Stimulated activated CD8-positive, alpha-beta memory T cell treated with anti-CD3 and anti-CD28 coated beads, Interleukin-4, amount 100 ng/mL, for 4 hours (primary cell): ENCODE measurements at regions not wholly inside any gene's neighbourhood (a gene's known extent, or its start where the extent isn't known, plus 50 kb on each side); places are given as distances from the start of the nearest gene placed in this dataset.

Source experiments
- DNase-seq, 2 donors: peaks; one replicate each; pipeline ENCODE4 v3.0.0-alpha.2; 2020; ENCODE audit warnings: low read depth in 2 of 2, low spot score in 1 of 2

DNA sequence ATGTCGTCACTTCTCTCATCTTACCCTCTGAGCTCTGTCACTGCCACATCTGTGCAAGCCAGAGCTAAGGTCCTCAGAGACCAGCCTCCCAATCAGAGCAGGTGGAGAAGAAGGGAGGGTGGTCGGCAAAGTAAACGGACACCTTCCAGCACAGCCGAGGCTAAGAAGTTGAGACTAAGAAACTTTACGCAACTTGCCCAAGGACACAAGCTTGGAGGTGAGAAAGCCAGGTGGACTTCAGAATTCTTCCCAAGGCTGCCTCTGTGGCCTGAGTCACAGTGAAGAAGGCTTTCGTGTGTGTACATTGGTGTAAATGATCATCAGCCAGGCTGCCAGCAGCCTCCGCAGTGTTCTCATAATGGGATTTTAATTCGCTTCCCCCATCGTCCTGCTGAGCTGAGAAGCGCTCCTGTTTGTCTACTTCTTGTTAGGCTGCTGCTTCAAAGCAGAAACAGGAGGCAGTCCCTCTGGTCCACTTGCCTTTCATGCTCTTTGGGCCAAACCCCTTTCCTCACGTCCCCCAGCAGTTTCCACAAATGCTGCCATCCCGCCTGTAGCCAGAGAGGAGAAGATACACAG, 125.0 kb upstream of the RPL38 start:
- no peak for DNase-seq

DNA sequence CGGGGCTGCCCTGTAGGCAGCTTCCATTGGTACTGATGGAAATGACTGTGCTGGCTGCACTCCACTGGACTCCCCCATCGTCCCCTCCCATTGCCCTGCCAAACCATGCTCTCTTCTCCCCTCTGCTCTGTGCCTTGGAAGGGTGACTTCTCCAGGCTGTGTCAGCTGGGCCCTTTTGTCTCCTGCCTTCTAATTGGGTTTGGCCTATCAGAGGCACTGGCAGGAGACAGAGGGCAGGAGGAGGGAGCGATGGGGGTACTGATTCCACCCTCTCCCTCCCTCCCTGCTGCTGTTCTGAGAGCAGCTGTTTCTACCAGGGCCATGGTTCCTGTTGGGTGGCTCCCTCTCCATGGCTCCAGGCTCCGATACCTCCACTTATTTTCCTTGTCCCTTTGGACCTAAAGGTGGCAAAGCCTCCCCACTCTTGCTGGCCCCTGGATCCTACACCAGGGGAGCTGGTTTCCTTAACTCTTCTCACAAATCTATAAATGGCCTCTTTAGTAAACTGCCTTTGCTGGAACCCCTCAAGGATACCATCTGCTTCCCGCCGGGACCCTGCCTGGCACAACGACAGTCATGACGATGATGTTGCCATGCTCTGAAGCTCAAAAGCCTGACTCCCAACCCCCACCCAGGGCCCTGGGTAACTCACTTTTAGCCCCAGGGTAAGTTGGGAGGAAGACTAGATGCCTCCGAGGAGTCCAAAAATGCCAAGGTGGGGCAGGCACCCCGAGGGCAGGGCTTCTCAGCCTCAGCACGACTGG, 123.8 kb upstream of the RPL38 start:
- DNase-seq = no peak

DNA sequence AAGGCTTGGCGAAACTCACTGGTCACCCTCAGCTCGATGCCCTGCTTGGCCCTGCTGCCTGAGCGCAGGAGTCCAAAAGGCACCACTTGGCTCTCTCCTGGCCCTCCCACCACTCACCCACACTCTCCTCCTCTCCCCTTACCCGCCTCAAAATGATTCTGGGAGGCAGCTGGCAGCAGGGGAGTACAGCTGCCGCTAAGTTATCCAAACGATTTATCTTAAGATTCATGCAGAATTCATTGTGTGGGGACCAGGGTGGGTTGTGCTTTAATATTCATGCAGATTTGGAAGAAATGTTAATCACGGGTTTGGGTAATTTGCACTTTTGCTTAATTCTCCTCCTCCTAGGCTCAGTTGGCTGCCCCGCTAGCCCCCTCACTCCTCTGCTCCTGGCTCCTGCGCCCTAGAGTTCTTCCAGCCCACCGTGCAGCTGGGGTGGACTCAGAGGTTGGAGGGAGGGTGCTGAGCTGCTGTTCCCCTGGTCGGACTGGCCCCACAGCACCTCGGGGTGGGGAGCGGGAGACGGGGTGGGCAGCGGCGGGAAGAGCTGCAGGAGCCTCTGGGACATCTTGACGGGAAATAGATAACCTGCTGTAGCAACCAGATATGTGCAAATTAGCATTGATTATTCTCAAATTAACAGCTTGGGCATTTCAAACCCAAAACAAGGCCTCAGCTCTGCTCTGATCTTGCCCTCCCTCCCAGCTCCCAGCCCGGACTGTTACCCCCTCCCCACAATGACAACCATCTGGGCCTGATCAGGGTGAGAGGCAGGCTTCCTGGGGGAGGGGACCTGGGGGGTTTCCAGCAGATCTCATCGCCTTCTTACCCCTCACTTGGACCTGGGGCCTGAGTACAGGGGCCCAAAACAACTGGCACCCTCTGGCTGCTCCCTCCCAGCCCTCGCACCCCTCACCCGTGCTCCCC, 122.6 kb upstream of the RPL38 start:
- DNase-seq = no peak

GRCh38 chr17:74082886-74083285, 120.6 kb upstream of the RPL38 start:
- no peak for DNase-seq

GRCh38 chr17:74083321-74083720, 120.2 kb upstream of the RPL38 start:
- no peak for DNase-seq

GRCh38 chr17:74085434-74085833, 118.0 kb upstream of the RPL38 start:
- no peak for DNase-seq

GRCh38 chr17:74087002-74087585, 116.4 kb upstream of the RPL38 start:
- no peak for DNase-seq

- DNase-seq = no peak
Measured at GRCh38 chr17:74088285-74088933, 115.1 kb upstream of the RPL38 start.

DNA sequence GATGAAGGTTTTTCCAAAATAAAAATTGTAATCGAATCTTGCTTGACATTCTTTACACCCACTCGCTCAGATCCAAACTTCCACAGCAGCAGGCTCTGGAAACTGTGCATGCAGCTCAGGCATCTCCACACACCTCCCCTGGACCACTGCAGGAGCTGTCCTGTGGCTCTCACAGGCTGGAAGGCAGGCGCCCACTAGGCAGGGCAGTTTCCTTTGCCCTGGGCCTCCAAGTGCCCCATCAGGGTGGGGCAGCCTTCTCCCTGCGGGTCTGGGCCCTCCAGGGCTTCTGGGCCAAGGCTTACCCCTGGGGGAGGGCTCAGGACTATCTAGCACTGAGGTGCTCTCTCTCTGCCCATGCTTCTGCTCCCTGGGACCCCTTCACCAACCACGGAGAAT, 114.5 kb upstream of the RPL38 start:
- DNase-seq = no peak

DNA sequence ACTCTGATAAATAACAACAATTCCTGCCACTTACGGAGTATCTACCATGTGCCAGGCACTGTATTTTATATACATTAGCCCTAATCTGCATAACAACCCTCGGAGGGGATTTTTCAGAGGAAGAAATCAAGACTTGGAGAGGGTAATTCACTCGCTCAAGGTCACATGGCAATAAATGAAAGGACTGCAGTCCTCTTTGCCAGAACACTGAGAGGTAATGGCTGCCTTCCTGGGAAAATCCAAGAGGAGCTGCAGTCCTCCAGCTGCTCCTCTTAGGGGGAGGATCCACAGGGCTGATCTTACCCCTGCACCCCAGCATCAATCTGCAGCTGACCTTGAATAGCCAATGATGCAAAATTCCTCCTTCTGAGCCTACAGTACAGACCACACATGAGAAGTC, 114.1 kb upstream of the RPL38 start:
- no peak for DNase-seq

DNA sequence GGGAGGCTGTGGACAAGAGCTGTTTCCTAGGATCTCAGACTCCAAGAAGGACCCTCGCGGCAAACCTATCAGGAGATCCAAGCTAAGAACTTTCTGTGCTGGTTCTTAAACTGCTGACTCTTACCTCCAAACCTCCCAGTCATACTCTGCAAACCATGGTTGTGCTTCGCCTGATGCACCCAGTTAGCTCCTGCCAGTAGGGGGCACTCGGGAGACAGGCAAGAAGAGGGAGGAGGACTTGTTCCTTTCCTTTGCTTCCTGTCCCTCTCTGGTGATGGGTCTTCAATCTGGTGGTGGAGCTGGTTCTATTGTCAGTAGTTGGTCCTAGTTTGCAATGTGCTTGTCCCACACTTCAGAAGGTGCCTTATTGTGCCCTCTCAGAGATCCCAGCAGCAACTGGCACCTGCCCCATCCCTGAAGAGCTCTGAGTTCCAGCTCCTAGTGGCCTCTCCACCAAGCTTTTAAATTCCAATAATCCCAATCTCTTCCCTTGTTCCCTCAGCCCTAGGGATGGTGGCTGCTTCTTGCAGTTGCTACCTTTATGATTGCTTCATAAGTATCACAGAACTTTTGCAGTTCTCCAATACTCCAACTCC, 113.5 kb upstream of the RPL38 start:
- no peak for DNase-seq

GRCh38 chr17:74094651-74095050, 108.8 kb upstream of the RPL38 start:
- DNase-seq = no peak

DNA sequence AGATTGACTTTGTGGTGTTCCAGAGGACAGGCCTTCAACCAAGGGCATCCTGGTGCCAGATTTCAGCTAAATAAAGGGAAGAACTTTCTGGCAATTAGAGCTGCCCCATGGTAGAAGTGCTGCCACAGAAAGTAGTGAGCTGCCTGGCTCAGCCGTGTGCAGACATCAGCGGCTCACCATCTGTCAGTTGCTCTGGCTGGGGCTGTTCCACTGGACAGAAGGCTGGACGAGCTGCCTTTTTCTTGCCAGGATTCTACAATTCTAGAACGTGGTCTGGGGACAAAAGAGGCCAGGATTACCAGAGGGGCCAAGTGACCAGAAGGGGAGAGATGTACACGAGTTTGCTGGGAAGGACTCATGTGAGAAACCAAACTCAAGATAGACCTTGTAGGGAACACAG, 107.0 kb upstream of the RPL38 start:
- no peak for DNase-seq

DNA sequence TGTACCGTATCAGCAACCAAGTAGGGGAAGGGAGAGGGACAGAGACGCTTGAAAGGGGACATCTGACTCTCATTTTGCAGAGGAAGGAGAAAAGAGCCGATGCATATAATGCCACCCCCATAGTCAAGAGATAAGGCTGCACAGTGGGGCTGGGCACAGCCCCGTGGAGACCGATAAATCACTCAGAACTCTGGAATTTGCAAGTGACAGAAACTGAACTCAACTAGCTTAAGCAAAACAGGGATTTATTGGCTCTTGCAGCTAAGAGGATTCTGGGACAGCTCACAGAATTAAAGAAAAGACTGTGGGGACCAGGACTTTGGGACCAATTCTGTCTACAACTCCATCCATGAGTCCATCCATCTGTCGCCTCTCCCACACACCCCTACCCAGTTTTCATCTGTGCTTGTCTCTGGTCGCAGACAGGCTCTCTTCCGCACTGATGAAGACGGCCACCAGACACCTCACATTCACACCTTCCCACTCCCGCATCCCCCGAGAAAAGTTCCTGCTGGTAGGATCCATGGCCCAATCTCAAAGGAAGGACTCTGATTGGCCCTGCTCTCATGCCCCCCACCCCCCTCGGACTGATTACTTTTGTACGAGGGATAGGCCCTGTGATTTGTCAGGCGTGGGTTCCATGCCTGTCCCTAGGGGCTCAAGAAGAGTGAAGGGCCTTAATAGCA, 105.9 kb upstream of the RPL38 start:
- no peak for DNase-seq

GRCh38 chr17:74098136-74099024, 105.1 kb upstream of the RPL38 start:
- DNase-seq = no peak

DNA sequence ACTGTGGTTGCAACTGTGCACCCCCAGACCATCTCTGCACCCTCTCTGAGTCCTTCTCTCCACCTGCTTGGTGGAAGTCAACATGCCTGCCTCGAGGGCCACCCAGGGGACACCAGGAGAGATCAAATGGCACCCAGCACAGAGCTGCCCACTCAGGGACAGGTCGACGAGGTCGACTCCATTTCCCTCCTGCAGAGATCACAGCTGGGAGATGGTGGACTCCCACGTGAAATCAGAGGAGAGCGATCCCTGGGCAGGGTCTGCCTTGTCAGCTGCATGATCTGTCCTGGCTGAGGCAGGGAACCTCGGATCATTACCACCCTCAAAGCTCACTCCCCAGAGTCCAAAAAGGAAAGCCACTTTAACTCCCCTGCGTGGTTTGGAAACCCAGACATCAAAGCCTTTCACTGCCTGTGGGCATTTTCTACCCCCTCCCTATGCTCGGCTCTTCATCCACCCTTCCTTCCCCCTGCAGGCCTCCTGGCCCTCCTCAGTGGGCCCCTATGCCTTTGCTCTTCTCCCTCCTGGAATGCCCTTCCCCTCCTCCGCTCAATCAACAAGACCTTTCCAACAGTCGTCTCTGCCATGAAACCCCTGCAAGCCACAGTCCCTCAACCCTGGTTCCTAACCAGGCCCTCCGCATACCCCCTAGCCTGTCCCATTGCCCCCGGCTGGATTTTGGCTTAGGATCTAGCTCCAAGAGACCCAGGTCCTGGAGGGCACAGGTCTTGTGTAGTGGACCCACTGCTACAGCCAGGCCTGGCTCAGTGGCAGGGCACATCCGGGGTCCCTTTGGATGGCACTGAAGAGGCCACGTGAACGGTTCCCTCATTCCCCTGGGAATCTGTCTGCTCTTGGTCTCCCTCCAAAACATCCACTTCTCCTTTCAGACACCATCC, 103.8 kb upstream of the RPL38 start:
- no peak for DNase-seq

DNA sequence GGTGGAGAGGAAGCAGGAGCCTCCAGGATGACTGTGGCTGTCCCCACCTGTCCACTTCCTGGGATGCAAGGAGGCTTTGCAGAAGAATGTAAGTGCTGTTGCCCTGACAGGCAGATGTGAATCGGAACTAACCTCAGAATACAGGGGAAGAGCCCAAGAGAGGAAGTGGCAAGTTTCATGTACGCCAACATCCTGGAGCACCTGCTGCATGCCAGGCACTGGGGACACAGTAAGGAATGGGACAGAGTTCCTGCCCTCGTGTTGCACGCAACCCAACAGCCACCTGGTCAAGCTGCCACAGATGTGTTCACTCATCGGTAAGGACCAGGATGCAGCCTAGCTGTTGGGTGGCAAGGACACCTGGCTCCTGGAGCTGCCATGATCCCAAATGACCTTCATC, 98.6 kb upstream of the RPL38 start:
- no peak for DNase-seq

GRCh38 chr17:74107107-74107506, 96.4 kb upstream of the RPL38 start:
- DNase-seq = no peak
